Ishikawa (cell line): ENCODE measurements at regions not wholly inside any gene's neighbourhood (a gene's known extent, or its start where the extent isn't known, plus 50 kb on each side); places are given as distances from the start of the nearest gene placed in this dataset.

ENCODE experiments used
- CEBPB ChIP-seq: IDR thresholded peaks from 2 replicates; pipeline ENCODE4 v1.6.1; 2012
- CREB1 ChIP-seq: IDR thresholded peaks from 2 replicates; pipeline ENCODE4 v1.6.1; 2012; ENCODE audit warnings: low read depth
- EGR1 ChIP-seq: IDR thresholded peaks from 2 replicates; pipeline ENCODE4 v1.6.1; 2012
- EP300 ChIP-seq: IDR thresholded peaks from 2 replicates; pipeline ENCODE4 v1.6.1; 2012; ENCODE audit warnings: borderline replicate concordance
- FOXM1 ChIP-seq: IDR thresholded peaks from 2 replicates; pipeline ENCODE4 v1.6.1; 2012; ENCODE audit warnings: low read depth, borderline replicate concordance
- MAX ChIP-seq: IDR thresholded peaks from 2 replicates; pipeline ENCODE4 v1.6.1; 2012
- NFIC ChIP-seq: IDR thresholded peaks from 2 replicates; pipeline ENCODE4 v1.6.1; 2012
- RAD21 ChIP-seq: IDR thresholded peaks from 2 replicates; pipeline ENCODE4 v1.6.1; 2012; ENCODE audit warnings: low read depth
- REST ChIP-seq: IDR thresholded peaks from 2 replicates; pipeline ENCODE4 v1.6.1; 2012; ENCODE audit warnings: low read depth, mild to moderate bottlenecking
- TAF1 ChIP-seq: IDR thresholded peaks from 2 replicates; pipeline ENCODE4 v1.6.1; 2012; ENCODE audit warnings: low read depth, mild to moderate bottlenecking
- TCF12 ChIP-seq: IDR thresholded peaks from 2 replicates; pipeline ENCODE4 v1.6.1; 2012; ENCODE audit warnings: low read depth
- TEAD4 ChIP-seq: IDR thresholded peaks from 2 replicates; pipeline ENCODE4 v1.6.1; 2012
- USF1 ChIP-seq: IDR thresholded peaks from 2 replicates; pipeline ENCODE4 v1.6.1; 2012
- YY1 ChIP-seq: IDR thresholded peaks from 2 replicates; pipeline ENCODE4 v1.6.1; 2012; ENCODE audit warnings: low read depth
- ZBTB7A ChIP-seq: IDR thresholded peaks from 2 replicates; pipeline ENCODE4 v1.6.1; 2012; ENCODE audit warnings: low read depth

- TF ChIP-seq MAX = no peak
Observed at GRCh38 chr6:126574301-126574700, 234.4 kb downstream of the CENPW start.

- TF ChIP-seq EGR1 = no peak
- no peak for TF ChIP-seq ZBTB7A
- TF ChIP-seq CEBPB = no peak
- no peak for TF ChIP-seq RAD21
- no peak for TF ChIP-seq USF1
Observed at GRCh38 chr6:126581316-126581715, 241.4 kb downstream of the CENPW start.

GRCh38 chr6:126600258-126600916 lies 260.5 kb downstream of the CENPW start:
- TF ChIP-seq NFIC (no peak), TEAD4 (no peak), RAD21 (no peak), EP300 (no peak), ZBTB7A (no peak), TCF12 (no peak), CREB1 (no peak), EGR1 (no peak), CEBPB (no peak), MAX (no peak), FOXM1 (no peak), TAF1 (no peak), USF1 (no peak), REST (no peak)

GRCh38 chr6:126603410-126603809 lies 263.5 kb downstream of the CENPW start:
- TF ChIP-seq RAD21 = no peak
- no peak for TF ChIP-seq CEBPB
- no peak for TF ChIP-seq TAF1
- TF ChIP-seq TCF12 = no peak
- no peak for TF ChIP-seq MAX
- TF ChIP-seq FOXM1 = no peak
- TF ChIP-seq ZBTB7A = no peak
- no peak for TF ChIP-seq CREB1
- TF ChIP-seq NFIC = no peak
- no peak for TF ChIP-seq TEAD4
- no peak for TF ChIP-seq YY1
- no peak for TF ChIP-seq EP300
- no peak for TF ChIP-seq USF1
- TF ChIP-seq REST = no peak
- no peak for TF ChIP-seq EGR1

- no peak for TF ChIP-seq REST
- no peak for TF ChIP-seq TCF12
- TF ChIP-seq TEAD4 = no peak
- TF ChIP-seq RAD21 = no peak
- TF ChIP-seq ZBTB7A = no peak
- TF ChIP-seq EGR1 = no peak
- TF ChIP-seq CEBPB = no peak
- no peak for TF ChIP-seq EP300
- no peak for TF ChIP-seq CREB1
- TF ChIP-seq FOXM1 = no peak
- TF ChIP-seq TAF1 = no peak
- no peak for TF ChIP-seq YY1
- TF ChIP-seq NFIC = no peak
- no peak for TF ChIP-seq MAX
Observed at GRCh38 chr6:126605089-126605488, 265.2 kb downstream of the CENPW start.
